ENCODE measurements at regions not wholly inside any gene's neighbourhood (a gene's known extent, or its start where the extent isn't known, plus 50 kb on each side); places are given as distances from the start of the nearest gene placed in this dataset.

DNA sequence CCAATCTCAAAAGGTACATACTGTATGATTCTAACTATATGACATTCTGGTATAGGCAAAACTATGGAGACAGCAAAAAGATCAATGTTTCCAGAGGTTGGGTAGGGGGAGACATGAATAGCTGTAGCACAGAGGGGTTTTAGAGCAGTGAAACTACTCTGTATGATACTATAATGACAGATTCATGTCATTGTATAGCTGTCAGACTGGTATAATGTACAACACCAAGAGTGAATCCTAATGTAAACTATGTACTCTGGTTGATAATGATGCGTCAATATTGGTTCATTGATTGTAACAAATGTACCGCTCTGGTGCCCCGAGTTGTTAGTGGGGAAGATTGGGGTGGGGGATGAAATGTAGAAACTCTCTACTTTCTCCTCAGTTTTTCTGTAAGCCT is 172.4 kb upstream of the SPOPL start (continued):
- TF ChIP-seq, protein P1, sequence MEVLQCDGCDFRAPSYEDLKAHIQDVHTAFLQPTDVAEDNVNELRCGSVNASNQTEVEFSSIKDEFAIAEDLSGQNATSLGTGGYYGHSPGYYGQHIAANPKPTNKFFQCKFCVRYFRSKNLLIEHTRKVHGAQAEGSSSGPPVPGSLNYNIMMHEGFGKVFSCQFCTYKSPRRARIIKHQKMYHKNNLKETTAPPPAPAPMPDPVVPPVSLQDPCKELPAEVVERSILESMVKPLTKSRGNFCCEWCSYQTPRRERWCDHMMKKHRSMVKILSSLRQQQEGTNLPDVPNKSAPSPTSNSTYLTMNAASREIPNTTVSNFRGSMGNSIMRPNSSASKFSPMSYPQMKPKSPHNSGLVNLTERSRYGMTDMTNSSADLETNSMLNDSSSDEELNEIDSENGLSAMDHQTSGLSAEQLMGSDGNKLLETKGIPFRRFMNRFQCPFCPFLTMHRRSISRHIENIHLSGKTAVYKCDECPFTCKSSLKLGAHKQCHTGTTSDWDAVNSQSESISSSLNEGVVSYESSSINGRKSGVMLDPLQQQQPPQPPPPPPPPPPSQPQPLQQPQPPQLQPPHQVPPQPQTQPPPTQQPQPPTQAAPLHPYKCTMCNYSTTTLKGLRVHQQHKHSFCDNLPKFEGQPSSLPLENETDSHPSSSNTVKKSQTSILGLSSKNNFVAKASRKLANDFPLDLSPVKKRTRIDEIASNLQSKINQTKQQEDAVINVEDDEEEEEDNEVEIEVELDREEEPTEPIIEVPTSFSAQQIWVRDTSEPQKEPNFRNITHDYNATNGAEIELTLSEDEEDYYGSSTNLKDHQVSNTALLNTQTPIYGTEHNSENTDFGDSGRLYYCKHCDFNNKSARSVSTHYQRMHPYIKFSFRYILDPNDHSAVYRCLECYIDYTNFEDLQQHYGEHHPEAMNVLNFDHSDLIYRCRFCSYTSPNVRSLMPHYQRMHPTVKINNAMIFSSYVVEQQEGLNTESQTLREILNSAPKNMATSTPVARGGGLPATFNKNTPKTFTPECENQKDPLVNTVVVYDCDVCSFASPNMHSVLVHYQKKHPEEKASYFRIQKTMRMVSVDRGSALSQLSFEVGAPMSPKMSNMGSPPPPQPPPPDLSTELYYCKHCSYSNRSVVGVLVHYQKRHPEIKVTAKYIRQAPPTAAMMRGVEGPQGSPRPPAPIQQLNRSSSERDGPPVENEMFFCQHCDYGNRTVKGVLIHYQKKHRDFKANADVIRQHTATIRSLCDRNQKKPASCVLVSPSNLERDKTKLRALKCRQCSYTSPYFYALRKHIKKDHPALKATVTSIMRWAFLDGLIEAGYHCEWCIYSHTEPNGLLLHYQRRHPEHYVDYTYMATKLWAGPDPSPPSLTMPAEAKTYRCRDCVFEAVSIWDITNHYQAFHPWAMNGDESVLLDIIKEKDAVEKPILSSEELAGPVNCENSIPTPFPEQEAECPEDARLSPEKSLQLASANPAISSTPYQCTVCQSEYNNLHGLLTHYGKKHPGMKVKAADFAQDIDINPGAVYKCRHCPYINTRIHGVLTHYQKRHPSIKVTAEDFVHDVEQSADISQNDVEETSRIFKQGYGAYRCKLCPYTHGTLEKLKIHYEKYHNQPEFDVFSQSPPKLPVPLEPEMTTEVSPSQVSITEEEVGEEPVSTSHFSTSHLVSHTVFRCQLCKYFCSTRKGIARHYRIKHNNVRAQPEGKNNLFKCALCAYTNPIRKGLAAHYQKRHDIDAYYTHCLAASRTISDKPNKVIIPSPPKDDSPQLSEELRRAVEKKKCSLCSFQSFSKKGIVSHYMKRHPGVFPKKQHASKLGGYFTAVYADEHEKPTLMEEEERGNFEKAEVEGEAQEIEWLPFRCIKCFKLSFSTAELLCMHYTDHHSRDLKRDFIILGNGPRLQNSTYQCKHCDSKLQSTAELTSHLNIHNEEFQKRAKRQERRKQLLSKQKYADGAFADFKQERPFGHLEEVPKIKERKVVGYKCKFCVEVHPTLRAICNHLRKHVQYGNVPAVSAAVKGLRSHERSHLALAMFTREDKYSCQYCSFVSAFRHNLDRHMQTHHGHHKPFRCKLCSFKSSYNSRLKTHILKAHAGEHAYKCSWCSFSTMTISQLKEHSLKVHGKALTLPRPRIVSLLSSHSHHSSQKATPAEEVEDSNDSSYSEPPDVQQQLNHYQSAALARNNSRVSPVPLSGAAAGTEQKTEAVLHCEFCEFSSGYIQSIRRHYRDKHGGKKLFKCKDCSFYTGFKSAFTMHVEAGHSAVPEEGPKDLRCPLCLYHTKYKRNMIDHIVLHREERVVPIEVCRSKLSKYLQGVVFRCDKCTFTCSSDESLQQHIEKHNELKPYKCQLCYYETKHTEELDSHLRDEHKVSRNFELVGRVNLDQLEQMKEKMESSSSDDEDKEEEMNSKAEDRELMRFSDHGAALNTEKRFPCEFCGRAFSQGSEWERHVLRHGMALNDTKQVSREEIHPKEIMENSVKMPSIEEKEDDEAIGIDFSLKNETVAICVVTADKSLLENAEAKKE (CRISPR knock-in tag; IDR thresholded peaks at IDR 0.05) = no peak
- TF ChIP-seq CREB1 (CRISPR knock-in tag; IDR thresholded peaks at IDR 0.05; ENCODE audit: low read depth) (no peak), POLR2AphosphoS5 (IDR thresholded peaks at IDR 0.05; ENCODE audit: low read depth) (no peak), ZNF114 (CRISPR knock-in tag; IDR thresholded peaks at IDR 0.05) (no peak), JUNB (IDR thresholded peaks at IDR 0.05; ENCODE audit: unreplicated experiment) (no peak)
- TF ChIP-seq, protein P2, sequence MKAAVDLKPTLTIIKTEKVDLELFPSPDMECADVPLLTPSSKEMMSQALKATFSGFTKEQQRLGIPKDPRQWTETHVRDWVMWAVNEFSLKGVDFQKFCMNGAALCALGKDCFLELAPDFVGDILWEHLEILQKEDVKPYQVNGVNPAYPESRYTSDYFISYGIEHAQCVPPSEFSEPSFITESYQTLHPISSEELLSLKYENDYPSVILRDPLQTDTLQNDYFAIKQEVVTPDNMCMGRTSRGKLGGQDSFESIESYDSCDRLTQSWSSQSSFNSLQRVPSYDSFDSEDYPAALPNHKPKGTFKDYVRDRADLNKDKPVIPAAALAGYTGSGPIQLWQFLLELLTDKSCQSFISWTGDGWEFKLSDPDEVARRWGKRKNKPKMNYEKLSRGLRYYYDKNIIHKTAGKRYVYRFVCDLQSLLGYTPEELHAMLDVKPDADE (IDR thresholded peaks at IDR 0.05) = no peak

DNA sequence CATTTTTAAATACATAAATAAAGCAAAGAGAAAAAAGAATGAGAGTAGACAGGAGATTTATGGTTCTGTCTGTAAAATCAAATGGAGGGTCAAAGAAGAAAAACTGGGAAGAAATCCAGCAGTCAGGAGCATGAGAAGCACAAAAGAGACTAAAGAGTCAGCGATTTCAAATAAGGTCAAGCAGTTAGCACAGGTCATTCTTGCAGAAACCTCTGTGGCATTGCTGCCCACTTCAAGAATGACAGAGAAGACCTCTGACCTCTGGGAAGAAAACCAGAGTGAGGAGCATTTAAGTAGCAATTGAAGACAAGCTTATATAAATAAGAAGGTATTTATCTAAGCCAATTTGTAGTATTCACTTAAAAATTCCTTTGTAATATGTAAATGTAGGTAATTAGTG is 172.0 kb upstream of the SPOPL start:
- no peaks in the 10 kb centered on the region for H3K4me1 Mint-ChIP-seq
- H3K79me2 ChIP-seq (replicated peaks; ENCODE audit: insufficient read depth) = no peaks in the 10 kb centered on the region
- H3K4me3 Mint-ChIP-seq = no peak overlapping the region
- H3F3A ChIP-seq (replicated peaks; ENCODE audit: low read depth) = no peaks in the 10 kb centered on the region
- H4K20me1 ChIP-seq (replicated peaks; ENCODE audit: insufficient read depth) = no peaks in the 10 kb centered on the region
- no peak for ATAC-seq
- no peak overlapping the region for H3K27ac Mint-ChIP-seq
- H3K36me3 Mint-ChIP-seq (ENCODE audit: low read depth) = no peaks in the 10 kb centered on the region
- no peak overlapping the region for H3K4me3 ChIP-seq
- TF ChIP-seq, protein P3, sequence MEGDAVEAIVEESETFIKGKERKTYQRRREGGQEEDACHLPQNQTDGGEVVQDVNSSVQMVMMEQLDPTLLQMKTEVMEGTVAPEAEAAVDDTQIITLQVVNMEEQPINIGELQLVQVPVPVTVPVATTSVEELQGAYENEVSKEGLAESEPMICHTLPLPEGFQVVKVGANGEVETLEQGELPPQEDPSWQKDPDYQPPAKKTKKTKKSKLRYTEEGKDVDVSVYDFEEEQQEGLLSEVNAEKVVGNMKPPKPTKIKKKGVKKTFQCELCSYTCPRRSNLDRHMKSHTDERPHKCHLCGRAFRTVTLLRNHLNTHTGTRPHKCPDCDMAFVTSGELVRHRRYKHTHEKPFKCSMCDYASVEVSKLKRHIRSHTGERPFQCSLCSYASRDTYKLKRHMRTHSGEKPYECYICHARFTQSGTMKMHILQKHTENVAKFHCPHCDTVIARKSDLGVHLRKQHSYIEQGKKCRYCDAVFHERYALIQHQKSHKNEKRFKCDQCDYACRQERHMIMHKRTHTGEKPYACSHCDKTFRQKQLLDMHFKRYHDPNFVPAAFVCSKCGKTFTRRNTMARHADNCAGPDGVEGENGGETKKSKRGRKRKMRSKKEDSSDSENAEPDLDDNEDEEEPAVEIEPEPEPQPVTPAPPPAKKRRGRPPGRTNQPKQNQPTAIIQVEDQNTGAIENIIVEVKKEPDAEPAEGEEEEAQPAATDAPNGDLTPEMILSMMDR (conservative IDR thresholded peaks at IDR 0.05; ENCODE audit: low read depth in 2 of 2) = no peak
- no peak for TF ChIP-seq EZH2 (IDR thresholded peaks at IDR 0.05; ENCODE audit: low read depth, unreplicated experiment)
- H2AFZ ChIP-seq = no peak overlapping the region
- no peaks in the 10 kb centered on the region for H3K4me1 ChIP-seq (ENCODE audit: insufficient read depth)
- 0 out of 2 replicates have a peak, but pooled peaks cover 3% of the 10 kb centered on the region for H3K9me2 ChIP-seq (ENCODE audit: insufficient read depth)
- H3K27me3 Mint-ChIP-seq (ENCODE audit: insufficient read depth, low read depth, poor library complexity) = no peaks in the 10 kb centered on the region
- H3K4me2 ChIP-seq = no peak overlapping the region
- H3K27ac ChIP-seq (ENCODE audit: low read depth) = no peak overlapping the region
- no peaks in the 10 kb centered on the region for H3K9me3 Mint-ChIP-seq
- no peaks in the 10 kb centered on the region for H3K27me3 ChIP-seq (ENCODE audit: insufficient read depth)
- no peak for DNase-seq (ENCODE audit: low spot score)
- H3K36me3 ChIP-seq (ENCODE audit: insufficient read depth) = no peaks in the 10 kb centered on the region

Measured in GM23338 (cell line).